Stimulated activated naive B cell treated with anti-CD40 and anti-IgM and Interleukin-4, amounts not matched to agents 10 μg/mL and 1 μg/mL and 100 μg/mL, for 72 hours (primary cell): ENCODE measurements at regions not wholly inside any gene's neighbourhood (a gene's known extent, or its start where the extent isn't known, plus 50 kb on each side); places are given as distances from the start of the nearest gene placed in this dataset.
"Not testable (repeated sequence)": the region's sequence is repeated elsewhere in the genome, so short reads cannot be mapped to it uniquely, and the experiment has no call there.

Experiments used
- ATAC-seq, 2 donors: fragments of 150-1000 bp; cut with Tn5 transposase; replicated peaks; 2 replicates each; pipeline ENCODE4 v1.10.0; 2021; ENCODE audit warnings: moderate library complexity in 1 of 2
- DNase-seq: peaks from one replicate; pipeline ENCODE4 v3.0.0; 2021
- H3K27ac Mint-ChIP-seq: one replicate; pipeline ENCODE4 v1.8.0; 2022; ENCODE audit warnings: mild to moderate bottlenecking, mixed read lengths
- H3K27me3 Mint-ChIP-seq, 2 donors: one replicate each; pipeline ENCODE4 v1.8.0; 2022; ENCODE audit warnings: mixed read lengths in 2 of 2
- H3K36me3 Mint-ChIP-seq, 2 donors: one replicate each; pipeline ENCODE4 v1.8.0; 2022; ENCODE audit warnings: mixed read lengths in 2 of 2, mild to moderate bottlenecking in 1 of 2
- H3K4me1 Mint-ChIP-seq, 2 donors: one replicate each; pipeline ENCODE4 v1.8.0; 2022; ENCODE audit warnings: mixed read lengths in 2 of 2, mild to moderate bottlenecking in 1 of 2
- H3K4me3 Mint-ChIP-seq, 2 donors: one replicate each; pipeline ENCODE4 v1.8.0; 2022; ENCODE audit warnings: mild to moderate bottlenecking in 2 of 2, mixed read lengths in 2 of 2, moderate library complexity in 1 of 2
- H3K9me3 Mint-ChIP-seq, 2 donors: one replicate each; pipeline ENCODE4 v1.8.0; 2022; ENCODE audit warnings: mixed read lengths in 2 of 2, mild to moderate bottlenecking in 1 of 2

DNA sequence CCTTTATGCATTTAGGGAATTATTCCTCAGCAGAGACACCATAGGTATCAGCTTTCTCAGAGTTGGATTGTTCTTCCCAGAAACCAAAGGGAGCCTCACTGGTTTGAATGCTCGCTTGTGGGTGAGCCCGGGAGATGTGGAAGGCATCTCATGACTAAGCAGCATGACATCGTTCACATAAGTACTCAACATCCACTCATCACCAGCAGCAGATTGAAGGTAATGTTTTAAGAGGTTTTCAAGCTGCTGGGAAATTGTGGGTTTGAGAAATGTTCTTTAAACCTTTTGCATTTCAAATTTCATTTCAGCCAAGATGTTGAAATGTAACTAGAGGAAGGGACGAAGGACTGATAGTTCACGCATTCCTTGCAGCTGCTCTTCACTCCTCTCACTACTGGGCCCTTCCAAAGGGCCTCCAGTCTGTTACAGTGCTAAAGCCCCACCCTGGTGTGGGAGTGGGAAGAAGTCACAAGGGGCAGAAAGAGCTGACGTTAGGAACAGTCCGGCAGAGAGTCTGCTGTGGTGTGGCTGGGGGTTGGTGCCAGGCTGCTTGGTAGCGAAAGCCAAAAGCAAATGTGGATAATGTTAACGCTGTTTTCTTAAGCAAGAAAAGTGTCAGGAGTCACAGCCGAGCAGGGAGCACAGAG, 324.5 kb upstream of the EPHA4 start:
- peaks cover 0 to 3% of the 10 kb centered on the region in 2 donors for H3K9me3 Mint-ChIP-seq
- H3K27me3 Mint-ChIP-seq: no peaks in the 10 kb centered on the region
- ATAC-seq (no peak), DNase-seq (no peak)
- H3K27ac Mint-ChIP-seq: no peak overlapping the region
- H3K4me1 Mint-ChIP-seq: no peaks in the 10 kb centered on the region
- H3K4me3 Mint-ChIP-seq: no peak overlapping the region
- H3K36me3 Mint-ChIP-seq: peaks cover 0 to 2% of the 10 kb centered on the region in 2 donors

DNA sequence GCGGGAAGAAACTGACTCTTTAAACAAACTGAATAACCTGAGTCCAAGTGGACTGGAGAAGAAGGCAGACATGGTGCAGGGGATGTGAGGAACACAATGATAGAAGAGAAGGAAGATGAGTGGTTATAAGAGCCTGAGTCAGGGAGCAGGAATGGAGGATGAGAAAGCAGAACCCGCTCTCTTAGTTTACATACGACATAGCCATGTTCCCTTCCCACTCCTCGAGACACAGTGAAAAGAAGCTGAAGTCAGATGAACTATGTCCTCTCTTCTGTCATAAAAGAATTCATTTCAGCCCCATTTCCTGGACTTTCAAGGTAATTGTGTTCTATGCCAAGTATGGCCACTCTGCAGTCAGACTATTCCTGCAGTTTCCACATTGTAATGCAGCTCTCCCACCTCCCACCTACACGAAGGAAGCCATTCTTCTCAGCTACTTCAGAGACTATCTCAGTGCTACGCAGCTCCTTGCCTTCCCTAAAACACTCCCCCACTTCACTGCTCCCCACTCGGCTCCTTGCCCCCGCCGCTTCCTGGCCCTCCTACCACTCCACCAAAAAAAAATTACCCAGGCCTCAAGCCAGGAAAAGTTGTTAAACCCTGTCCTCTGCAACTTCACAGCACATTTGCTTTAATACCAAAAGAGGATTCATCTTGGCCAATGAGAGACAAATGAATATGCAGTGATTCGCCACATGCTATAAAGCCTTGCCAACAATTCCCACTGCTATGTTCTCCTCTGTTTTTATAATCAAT, 323.4 kb upstream of the EPHA4 start:
- peaks cover 0 to 2% of the 10 kb centered on the region in 2 donors for H3K9me3 Mint-ChIP-seq

DNA sequence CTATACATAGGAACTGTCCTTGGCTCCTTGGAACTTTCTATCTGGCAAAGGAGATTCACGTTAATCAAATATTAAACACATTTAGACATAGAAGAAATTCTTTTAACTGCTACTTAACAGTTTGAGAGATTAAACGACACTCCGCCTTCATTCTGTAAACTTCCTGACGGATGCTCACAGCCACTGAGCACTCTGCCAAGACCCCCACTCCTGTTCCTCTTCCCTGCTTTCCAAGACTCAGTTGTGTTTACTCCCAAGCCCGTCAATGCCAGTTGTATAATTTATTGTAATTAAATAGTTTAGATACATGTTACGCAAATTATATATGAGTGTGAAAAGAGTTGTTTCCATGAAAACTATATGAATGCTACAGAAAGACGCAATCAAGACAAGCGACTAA, 321.4 kb upstream of the EPHA4 start:
- H3K9me3 Mint-ChIP-seq: peaks cover 0 to 2% of the 10 kb centered on the region in 2 donors
- DNase-seq: no peak
- ATAC-seq: no peak

More for the DNA sequence above, 323.4 kb upstream of the EPHA4 start:
- Mint-ChIP-seq H3K27me3 (no peaks in the 10 kb centered on the region), H3K36me3 (peaks cover 0 to 2% of the 10 kb centered on the region in 2 donors), H3K27ac (no peak overlapping the region), H3K4me1 (no peaks in the 10 kb centered on the region), H3K4me3 (no peak overlapping the region)
- DNase-seq (no peak), ATAC-seq (no peak)

DNA sequence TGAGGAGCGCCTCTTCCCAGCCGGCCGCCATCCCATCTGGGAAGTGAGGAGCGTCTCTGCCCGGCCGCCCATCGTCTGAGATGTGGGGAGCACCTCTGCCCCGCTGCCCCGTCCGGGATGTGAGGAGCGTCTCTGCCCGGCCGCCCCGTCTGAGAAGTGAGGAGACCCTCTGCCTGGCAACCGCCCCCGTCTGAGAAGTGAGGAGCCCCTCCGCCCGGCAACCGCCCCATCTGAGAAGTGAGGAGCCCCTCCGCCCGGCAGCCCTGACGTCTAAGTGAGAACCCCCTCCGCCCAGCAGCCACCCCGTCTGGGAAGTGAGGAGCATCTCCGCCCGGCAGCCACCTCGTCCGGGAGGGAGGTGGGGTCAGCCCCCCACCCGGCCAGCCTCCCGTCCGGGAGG, 319.9 kb upstream of the EPHA4 start:
- H3K27me3 Mint-ChIP-seq, H3K4me3 Mint-ChIP-seq, H3K4me1 Mint-ChIP-seq, H3K36me3 Mint-ChIP-seq, H3K27ac Mint-ChIP-seq, H3K9me3 Mint-ChIP-seq, ATAC-seq, DNase-seq: not testable (repeated sequence)

More for the DNA sequence above, 321.4 kb upstream of the EPHA4 start:
- no peak overlapping the region for H3K4me3 Mint-ChIP-seq
- peaks cover 0 to 2% of the 10 kb centered on the region in 2 donors for H3K36me3 Mint-ChIP-seq
- H3K27ac Mint-ChIP-seq: no peak overlapping the region
- no peaks in the 10 kb centered on the region for H3K4me1 Mint-ChIP-seq
- no peaks in the 10 kb centered on the region for H3K27me3 Mint-ChIP-seq

DNA sequence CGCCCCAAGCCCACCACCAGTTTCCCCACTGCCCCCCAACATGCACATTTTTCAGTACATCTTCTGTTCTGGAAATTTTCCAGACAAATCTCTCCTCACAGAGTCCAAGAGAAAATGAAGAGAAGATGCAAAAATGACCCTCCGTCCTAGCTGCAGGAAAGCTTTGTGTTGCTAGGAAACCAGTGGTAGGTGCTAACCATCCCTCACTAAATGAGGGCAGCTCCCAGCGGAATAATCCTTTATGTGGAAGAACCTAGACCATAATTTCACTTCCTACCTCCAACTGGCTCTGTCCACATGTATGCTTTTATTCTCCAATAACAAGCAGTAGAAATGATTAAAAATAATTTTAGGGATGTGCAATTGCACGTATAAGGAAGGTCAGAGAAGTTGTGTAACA, 311.9 kb upstream of the EPHA4 start:
- Mint-ChIP-seq H3K27me3 (no peaks in the 10 kb centered on the region), H3K27ac (no peak overlapping the region), H3K9me3 (no peaks in the 10 kb centered on the region), H3K36me3 (no peaks in the 10 kb centered on the region), H3K4me1 (no peaks in the 10 kb centered on the region), H3K4me3 (no peak overlapping the region)
- ATAC-seq: no peak
- no peak for DNase-seq

DNA sequence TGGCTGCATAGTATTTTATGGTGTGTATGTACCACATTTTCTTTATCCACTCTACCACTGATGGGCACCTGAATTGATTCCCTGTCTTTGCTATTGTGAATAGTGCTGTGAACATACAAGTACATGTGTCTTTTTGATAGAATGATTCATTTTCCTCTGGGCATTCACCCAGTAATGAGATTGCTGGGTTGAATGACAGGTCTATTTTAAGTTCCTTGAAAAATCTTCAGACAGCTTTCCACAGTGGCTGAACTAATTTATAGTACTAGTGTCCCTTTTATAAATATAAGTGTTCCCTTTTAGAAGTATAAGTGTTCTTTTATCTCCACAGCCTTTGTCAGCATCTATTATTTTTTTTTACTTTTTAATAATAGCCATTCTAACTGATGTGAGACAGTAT, 303.9 kb upstream of the EPHA4 start:
- Mint-ChIP-seq H3K4me3 (no peak overlapping the region), H3K36me3 (no peaks in the 10 kb centered on the region), H3K4me1 (no peaks in the 10 kb centered on the region), H3K27me3 (no peaks in the 10 kb centered on the region), H3K27ac (no peak overlapping the region), H3K9me3 (peaks cover under 1 to 6% of the 10 kb centered on the region in 2 donors)
- ATAC-seq: no peak
- DNase-seq: no peak

DNA sequence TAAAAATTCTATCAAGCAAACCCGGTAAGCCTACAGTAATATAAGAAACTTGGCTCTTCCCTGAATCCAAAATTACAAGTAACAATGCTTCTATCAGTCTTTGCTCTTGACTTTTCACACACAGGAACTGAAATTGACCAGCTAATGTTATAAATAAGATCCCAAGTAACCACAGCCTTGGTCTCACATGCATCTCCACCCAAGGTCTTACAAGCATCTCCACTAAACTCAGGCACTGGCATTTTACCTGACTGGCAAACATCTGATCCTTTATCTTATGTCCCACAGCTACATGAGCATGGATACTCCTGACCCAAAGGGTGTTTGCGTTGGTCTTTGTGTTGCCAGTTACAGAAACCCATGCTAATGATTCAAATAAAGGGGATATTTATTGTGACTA, 302.3 kb upstream of the EPHA4 start:
- Mint-ChIP-seq H3K36me3 (no peaks in the 10 kb centered on the region), H3K4me3 (no peak overlapping the region), H3K27me3 (no peaks in the 10 kb centered on the region), H3K4me1 (no peaks in the 10 kb centered on the region), H3K9me3 (peaks cover 5 to 11% of the 10 kb centered on the region in 2 donors), H3K27ac (no peak overlapping the region)
- ATAC-seq: no peak
- no peak for DNase-seq

DNA sequence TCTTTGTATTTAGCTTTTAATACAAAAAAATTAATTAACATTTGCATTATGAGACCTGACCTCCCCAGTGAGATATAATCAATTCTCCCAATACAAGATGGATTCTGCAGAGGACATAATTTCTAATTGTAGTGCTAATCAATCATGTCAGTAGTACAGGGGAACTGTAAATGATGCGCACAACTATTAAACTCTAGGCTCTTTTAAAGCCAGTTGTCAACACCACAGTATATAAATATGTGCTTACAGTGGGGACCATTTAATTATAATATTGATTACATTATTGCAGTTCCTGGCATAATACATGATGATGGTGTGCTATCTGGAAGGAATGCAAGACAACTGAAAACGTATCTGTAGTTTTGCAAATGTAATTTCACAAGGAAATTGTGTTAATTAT, 285.6 kb upstream of the EPHA4 start:
- no peak overlapping the region for H3K4me3 Mint-ChIP-seq
- no peak for DNase-seq
- H3K9me3 Mint-ChIP-seq: peaks cover 0 to 2% of the 10 kb centered on the region in 2 donors
- no peaks in the 10 kb centered on the region for H3K27me3 Mint-ChIP-seq
- H3K4me1 Mint-ChIP-seq: no peaks in the 10 kb centered on the region
- ATAC-seq: no peak
- no peaks in the 10 kb centered on the region for H3K36me3 Mint-ChIP-seq
- no peak overlapping the region for H3K27ac Mint-ChIP-seq

DNA sequence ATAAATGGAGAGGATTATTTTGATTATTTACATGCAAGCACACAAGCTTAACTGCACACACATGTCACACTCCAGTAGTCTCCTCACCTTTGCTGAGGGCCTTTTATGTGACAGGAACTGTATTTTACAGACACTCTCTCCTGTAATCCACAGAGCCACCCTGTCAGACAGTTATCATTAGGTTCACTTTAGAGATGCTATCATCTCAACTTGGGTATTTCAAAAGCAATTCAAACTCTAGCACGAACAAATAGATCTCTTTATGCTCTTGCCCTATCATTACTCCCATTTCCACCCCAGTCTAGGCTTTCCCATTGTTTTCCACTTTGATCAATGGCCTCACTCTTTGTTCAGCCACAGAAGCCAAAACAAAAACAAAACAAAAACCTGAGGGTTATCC, 281.2 kb upstream of the EPHA4 start:
- no peak overlapping the region for H3K4me3 Mint-ChIP-seq
- DNase-seq (no peak), ATAC-seq (no peak)
- peaks cover 0 to 6% of the 10 kb centered on the region in 2 donors for H3K9me3 Mint-ChIP-seq
- no peaks in the 10 kb centered on the region for H3K27me3 Mint-ChIP-seq
- H3K27ac Mint-ChIP-seq: no peak overlapping the region
- H3K4me1 Mint-ChIP-seq: no peaks in the 10 kb centered on the region
- no peaks in the 10 kb centered on the region for H3K36me3 Mint-ChIP-seq

DNA sequence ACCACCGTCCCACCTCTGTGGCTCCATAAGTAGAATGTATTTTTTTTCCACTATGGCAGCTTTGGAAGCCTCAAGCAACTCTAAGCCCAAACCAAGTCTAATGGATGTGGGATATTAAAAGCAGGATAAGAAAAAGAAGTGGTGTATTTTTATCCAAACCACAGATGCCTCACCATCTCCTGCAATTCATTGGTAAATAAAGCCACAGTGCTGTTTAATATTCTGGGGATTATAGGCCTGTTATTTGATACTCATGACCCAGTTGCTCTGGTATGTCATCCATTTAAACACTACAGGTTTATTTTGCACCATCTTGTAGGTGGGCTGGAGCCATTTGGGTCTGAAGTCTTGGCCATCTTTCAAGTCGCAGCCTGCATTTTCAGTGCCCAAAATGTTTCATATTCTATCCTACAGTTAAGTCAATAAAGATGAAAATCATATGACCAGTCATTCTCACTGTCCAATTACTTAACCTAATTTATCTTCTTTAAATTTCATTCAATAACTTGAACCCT, 279.5 kb upstream of the EPHA4 start:
- H3K4me3 Mint-ChIP-seq: no peak overlapping the region
- H3K36me3 Mint-ChIP-seq: no peaks in the 10 kb centered on the region
- no peaks in the 10 kb centered on the region for H3K27me3 Mint-ChIP-seq
- H3K9me3 Mint-ChIP-seq: peaks cover 0 to 6% of the 10 kb centered on the region in 2 donors
- DNase-seq (no peak), ATAC-seq (no peak)
- no peak overlapping the region for H3K27ac Mint-ChIP-seq
- no peaks in the 10 kb centered on the region for H3K4me1 Mint-ChIP-seq

DNA sequence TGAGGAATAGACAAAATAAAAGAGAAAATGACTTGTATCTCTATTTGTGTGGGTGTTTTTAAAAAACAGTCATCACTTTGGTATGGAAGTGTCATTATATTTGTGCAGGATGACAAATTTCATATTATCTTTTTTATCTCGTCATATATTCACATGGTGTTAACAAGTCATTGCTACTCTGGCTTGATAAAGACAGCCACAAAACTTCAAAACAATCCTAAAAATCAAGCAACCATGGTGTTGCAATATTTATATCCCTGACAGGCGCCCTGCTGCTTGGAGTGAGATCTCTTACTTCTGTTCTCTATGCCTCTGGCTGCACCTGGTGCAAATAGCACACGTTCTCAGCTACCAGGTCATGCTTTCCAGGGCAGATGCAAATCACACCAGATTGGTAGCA, 278.0 kb upstream of the EPHA4 start:
- DNase-seq: no peak
- no peaks in the 10 kb centered on the region for H3K36me3 Mint-ChIP-seq
- no peaks in the 10 kb centered on the region for H3K27me3 Mint-ChIP-seq
- no peak overlapping the region for H3K4me3 Mint-ChIP-seq
- ATAC-seq: no peak
- peaks cover 0 to 6% of the 10 kb centered on the region in 2 donors for H3K9me3 Mint-ChIP-seq
- no peak overlapping the region for H3K27ac Mint-ChIP-seq
- H3K4me1 Mint-ChIP-seq: no peaks in the 10 kb centered on the region

DNA sequence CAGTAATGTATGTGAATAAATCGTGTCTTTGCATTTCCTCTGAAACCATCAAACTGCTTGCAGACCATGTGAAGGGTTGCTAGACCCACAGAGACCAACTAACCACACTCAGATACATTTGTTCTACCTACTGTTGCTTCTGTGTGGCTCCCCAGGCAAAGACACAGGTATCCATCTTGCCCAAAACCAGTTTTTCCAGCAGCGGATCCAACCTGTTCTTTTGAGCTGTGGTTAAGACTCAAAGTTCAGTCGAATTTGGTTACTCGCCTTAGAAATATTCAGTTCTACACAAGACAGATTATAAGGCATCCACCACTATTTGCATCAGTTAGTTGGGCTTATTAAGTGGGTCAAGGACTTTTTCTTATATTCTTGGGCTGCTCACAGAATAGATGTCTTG, 276.2 kb upstream of the EPHA4 start:
- H3K9me3 Mint-ChIP-seq: peaks cover 0 to 4% of the 10 kb centered on the region in 2 donors
- no peaks in the 10 kb centered on the region for H3K27me3 Mint-ChIP-seq
- ATAC-seq (no peak), DNase-seq (no peak)
- H3K4me3 Mint-ChIP-seq: no peak overlapping the region
- no peaks in the 10 kb centered on the region for H3K36me3 Mint-ChIP-seq
- no peak overlapping the region for H3K27ac Mint-ChIP-seq
- no peaks in the 10 kb centered on the region for H3K4me1 Mint-ChIP-seq

DNA sequence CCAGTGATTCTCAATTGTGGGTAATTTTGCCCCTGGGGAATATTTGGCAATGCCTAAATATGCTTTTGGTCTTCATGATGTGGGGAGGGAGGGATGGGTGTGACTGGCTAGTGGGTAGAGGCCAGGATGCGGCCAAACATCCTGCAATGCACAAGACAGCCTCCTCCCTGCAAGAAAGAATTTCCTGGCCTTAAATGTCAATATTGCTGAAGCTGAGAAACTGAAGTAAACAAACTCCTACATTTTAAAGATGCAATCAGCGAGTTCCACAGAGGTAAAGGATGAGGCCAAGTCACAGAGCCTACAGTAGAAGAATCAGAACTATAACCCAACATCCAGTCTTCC, 272.9 kb upstream of the EPHA4 start:
- Mint-ChIP-seq H3K27ac (no peak overlapping the region), H3K4me3 (no peak overlapping the region), H3K27me3 (no peaks in the 10 kb centered on the region), H3K36me3 (no peaks in the 10 kb centered on the region), H3K9me3 (no peaks in the 10 kb centered on the region), H3K4me1 (no peaks in the 10 kb centered on the region)
- no peak for ATAC-seq
- DNase-seq: no peak

DNA sequence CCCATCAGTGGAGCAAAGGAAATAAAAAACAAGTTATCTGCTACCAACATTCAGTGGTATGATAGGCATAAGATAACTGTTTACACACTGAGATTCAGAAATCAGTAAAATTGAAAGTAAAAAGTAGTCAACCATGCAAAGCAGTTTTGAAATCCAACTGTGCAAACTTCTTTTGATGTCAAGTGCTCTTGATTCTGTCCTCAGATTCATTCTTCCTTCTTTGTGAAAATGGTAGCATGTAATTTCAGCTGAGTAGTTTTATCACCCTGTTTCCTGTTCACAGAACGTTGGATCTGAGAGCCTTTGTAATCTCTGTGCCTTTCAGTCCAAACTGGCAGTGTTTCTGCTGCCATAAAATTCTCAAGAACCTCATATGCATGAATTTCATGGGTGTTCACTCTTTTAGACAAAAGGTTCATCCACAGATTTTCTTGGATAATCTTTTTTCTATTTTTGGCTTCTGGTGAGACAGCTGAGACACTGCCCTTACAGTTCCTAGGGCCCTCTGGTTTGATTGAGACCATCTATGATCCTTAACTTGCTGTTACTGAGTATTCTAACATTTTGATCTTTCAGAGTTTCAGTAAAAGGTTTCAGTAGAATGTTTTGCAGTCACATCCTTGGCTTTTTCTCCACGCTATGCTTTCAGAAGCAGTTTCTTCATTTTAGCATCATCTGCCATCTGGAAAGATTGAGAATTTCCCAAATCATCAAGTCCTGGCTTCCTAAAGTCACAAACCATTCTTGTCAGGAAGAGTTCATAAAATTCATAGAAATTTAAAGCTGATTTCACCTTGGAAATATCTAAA, 272.3 kb upstream of the EPHA4 start:
- Mint-ChIP-seq H3K4me1 (no peaks in the 10 kb centered on the region), H3K9me3 (no peaks in the 10 kb centered on the region), H3K36me3 (no peaks in the 10 kb centered on the region), H3K4me3 (no peak overlapping the region), H3K27me3 (no peaks in the 10 kb centered on the region), H3K27ac (no peak overlapping the region)
- ATAC-seq (no peak), DNase-seq (no peak)
